UCSD-AML1 (cell line): ENCODE measurements at regions not wholly inside any gene's neighbourhood (a gene's known extent, or its start where the extent isn't known, plus 50 kb on each side); places are given as distances from the start of the nearest gene placed in this dataset.
"Not testable (repeated sequence)": the region's sequence is repeated elsewhere in the genome, so short reads cannot be mapped to it uniquely, and the experiment has no call there.

Experiments used
- DNase-seq: peaks from one replicate; lab custom pipeline; 2025; ENCODE audit not compliant: unreplicated experiment; lab: John Stamatoyannopoulos, UW

- DNase-seq = no peak
Observed at GRCh38 chr1:93773049-93773838, 91.6 kb upstream of the BCAR3 start.

GRCh38 chr1:93771843-93772242 lies 90.2 kb upstream of the BCAR3 start:
- no peak for DNase-seq

- no peak for DNase-seq
Observed at GRCh38 chr1:93770640-93771039, 89.0 kb upstream of the BCAR3 start.

GRCh38 chr1:93769777-93770176 lies 88.1 kb upstream of the BCAR3 start:
- DNase-seq = no peak

GRCh38 chr1:93768380-93768863 lies 86.8 kb upstream of the BCAR3 start:
- no peak for DNase-seq

GRCh38 chr1:93766451-93766850 lies 84.8 kb upstream of the BCAR3 start:
- DNase-seq = no peak

- no peak for DNase-seq
Observed at GRCh38 chr1:93765099-93765498, 83.5 kb upstream of the BCAR3 start.

- no peak for DNase-seq
Observed at GRCh38 chr1:93764366-93764750, 82.7 kb upstream of the BCAR3 start.

- no peak for DNase-seq
Observed at GRCh38 chr1:93763704-93764365, 82.2 kb upstream of the BCAR3 start.

- peak; percentile 38 for DNase-seq
Observed at GRCh38 chr1:93758842-93759515, 77.3 kb upstream of the BCAR3 start.

GRCh38 chr1:93757256-93758036 lies 75.8 kb upstream of the BCAR3 start:
- DNase-seq = no peak

- DNase-seq = no peak
Observed at GRCh38 chr1:93756657-93757056, 75.0 kb upstream of the BCAR3 start.

- DNase-seq = not testable (repeated sequence)
Observed at GRCh38 chr1:93755251-93755715, 73.6 kb upstream of the BCAR3 start.

GRCh38 chr1:93753791-93754763 lies 72.4 kb upstream of the BCAR3 start:
- peak; percentile 30 for DNase-seq

- DNase-seq = no peak
Observed at GRCh38 chr1:93751377-93752250, 70.0 kb upstream of the BCAR3 start.

GRCh38 chr1:93750955-93751354 lies 69.3 kb upstream of the BCAR3 start:
- peak; percentile 34 for DNase-seq

- DNase-seq = no peak
Observed at GRCh38 chr1:93749894-93750301, 68.3 kb upstream of the BCAR3 start.

- no peak for DNase-seq
Observed at GRCh38 chr1:93749487-93749886, 67.8 kb upstream of the BCAR3 start.
